ENCODE measurements at regions not wholly inside any gene's neighbourhood (a gene's known extent, or its start where the extent isn't known, plus 50 kb on each side); places are given as distances from the start of the nearest gene placed in this dataset.

- Histone ChIP-seq H3K79me1 (ENCODE audit: low read depth in 1 of 2, low read length in 2 of 2) (no peaks in the 10 kb centered on the region), H4K8ac (ENCODE audit: low read depth in 2 of 2, low read length in 2 of 2) (no peak overlapping the region), H2BK20ac (ENCODE audit: low read depth, low read length) (no peak overlapping the region), H3K14ac (replicated peaks; ENCODE audit: low read depth, low read length) (no peak overlapping the region), H2BK15ac (ENCODE audit: low read depth, low read length) (no peak overlapping the region), H3K9me3 (ENCODE audit: control insufficient read depth, insufficient read depth, low read length) (no peaks in the 10 kb centered on the region), H2AK5ac (ENCODE audit: low read depth, low read length) (no peak overlapping the region), H3K36me3 (ENCODE audit: control insufficient read depth, insufficient read depth, low read length) (no peaks in the 10 kb centered on the region), H3K9ac (ENCODE audit: low read depth, low read length) (no peak overlapping the region), H3K27ac (ENCODE audit: insufficient read depth, low read length) (no peak overlapping the region), H3K4me1 (ENCODE audit: control insufficient read depth, insufficient read depth, low read length) (no peaks in the 10 kb centered on the region), H3K23ac (ENCODE audit: low read depth, low read length) (no peak overlapping the region), H2BK120ac (ENCODE audit: low read depth, low read length) (no peak overlapping the region), H3K27me3 (ENCODE audit: control insufficient read depth, insufficient read depth, low read length) (no peaks in the 10 kb centered on the region), H3K4me2 (ENCODE audit: low read depth, low read length) (no peak overlapping the region), H3K4ac (ENCODE audit: low read depth, low read length) (no peak overlapping the region), H3K56ac (ENCODE audit: extremely low read depth, insufficient read depth, low read length) (no peak overlapping the region), H2AFZ (replicated peaks; ENCODE audit: low read length, poor library complexity) (no peak overlapping the region), H3K4me3 (ENCODE audit: insufficient read depth, low read depth, low read length) (no peak overlapping the region), H2BK5ac (ENCODE audit: low read depth, low read length, poor library complexity, severe bottlenecking) (no peak overlapping the region), H4K91ac (ENCODE audit: insufficient read depth, low read depth, low read length) (no peak overlapping the region), H3K18ac (ENCODE audit: low read depth, low read length) (no peak overlapping the region), H3K9me1 (ENCODE audit: insufficient read depth, low read length) (no peaks in the 10 kb centered on the region), H2AK9ac (replicated peaks; ENCODE audit: low read depth, low read length, poor library complexity) (no peak overlapping the region), H4K20me1 (ENCODE audit: insufficient read depth, low read length) (no peaks in the 10 kb centered on the region), H4K5ac (ENCODE audit: low read depth, low read length) (no peak overlapping the region)
- dilution Hi-C loops (cut with HindIII; ENCODE audit: low sequenced_read_pairs, unreplicated experiment) (no loop called here), intact Hi-C loops (cut with micrococcal nuclease) (no loop called here), in situ Hi-C loops (cut with MboI; ENCODE audit: low sequenced_read_pairs) (no loop called here)
- POLR2A ChIA-PET (ENCODE audit: unreplicated experiment) = no interaction called here
- CTCF ChIA-PET = no interaction called here
- no TSS peak for BruUV-seq (replicated peaks)
- TF ChIP-seq BHLHE40 (IDR thresholded peaks at IDR 0.05; ENCODE audit: low read depth, low read length) = no peak
- no peak for TF ChIP-seq CHD1 (IDR thresholded peaks at IDR 0.05; ENCODE audit: low read depth, low read length)
- TF ChIP-seq NFE2L2 (IDR thresholded peaks at IDR 0.05; ENCODE audit: low read depth, low read length) = no peak
- TF ChIP-seq CTCF (conservative IDR thresholded peaks at IDR 0.05; ENCODE audit: low read depth, low read length) = no peak
- no peak for TF ChIP-seq POLR2A (IDR thresholded peaks at IDR 0.05; ENCODE audit: low read depth, low read length)
- TF ChIP-seq SMC3 (IDR thresholded peaks at IDR 0.05; ENCODE audit: low read depth, low read length) = no peak
- no peak for TF ChIP-seq FOS (IDR thresholded peaks at IDR 0.05; ENCODE audit: low read depth, low read length)
- TF ChIP-seq MAFK (IDR thresholded peaks at IDR 0.05; ENCODE audit: low read depth, low read length) = no peak
- 50% methylated on average over 1 of the region's 2 CpGs; no CpG with 5 or more reads in 1 of the 2 experiments for WGBS, 2 experiments (ENCODE audit: extremely low coverage in 2 of 2, insufficient read length in 1 of 2)
- DNase-seq (peak; percentile 29), ATAC-seq (ENCODE audit: low read depth) (peak; percentile 63)
Measured at GRCh38 chr1:65497256-65497830, 76.9 kb downstream of the LEPR start.
